GM19463 (cell line): ENCODE measurements at regions not wholly inside any gene's neighbourhood (a gene's known extent, or its start where the extent isn't known, plus 50 kb on each side); places are given as distances from the start of the nearest gene placed in this dataset.

Experiments
- ATAC-seq: cut with Tn5 transposase; IDR thresholded peaks from one replicate; pipeline ENCODE4 v1.9.1; 2021; ENCODE audit warnings: mild to moderate bottlenecking, moderate library complexity; ENCODE audit not compliant: unreplicated experiment

DNA sequence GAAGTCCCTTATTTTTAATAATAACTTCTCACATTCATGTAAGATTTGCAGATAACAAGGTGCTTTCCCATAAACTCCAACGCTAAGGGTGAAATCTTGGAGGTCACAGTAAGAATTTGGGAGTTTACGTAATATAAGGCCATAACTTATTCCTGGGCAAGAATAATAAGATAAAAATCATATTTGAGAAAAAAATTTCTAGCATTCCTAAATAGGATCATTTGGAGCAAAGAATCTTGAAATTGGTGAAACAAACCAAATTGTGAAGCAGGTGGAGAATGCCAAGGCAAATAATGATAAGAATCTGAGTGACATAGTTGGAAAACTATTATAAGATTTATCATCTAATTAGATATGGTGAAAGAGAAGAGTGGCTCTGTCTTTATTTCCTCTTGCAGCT lies 50.4 kb upstream of the FGF16 start:
- no peak for ATAC-seq
